Occipital lobe (tissue), 1 donor: ENCODE measurements at regions not wholly inside any gene's neighbourhood (a gene's known extent, or its start where the extent isn't known, plus 50 kb on each side); places are given as distances from the start of the nearest gene placed in this dataset.

Experiments
- DNase-seq: peaks from one replicate; lab custom pipeline; 2025; lab: John Stamatoyannopoulos, UW

GRCh38 chr2:120852200-120852815, 116.6 kb downstream of the GLI2 start:
- no peak for DNase-seq

- DNase-seq: no peak
Measured at GRCh38 chr2:120853306-120854013, 117.8 kb downstream of the GLI2 start.

GRCh38 chr2:120854014-120854620, 118.4 kb downstream of the GLI2 start:
- DNase-seq: no peak

- DNase-seq: no peak
Measured at GRCh38 chr2:120854766-120855530, 119.3 kb downstream of the GLI2 start.

GRCh38 chr2:120855855-120856405, 120.3 kb downstream of the GLI2 start:
- DNase-seq: no peak

GRCh38 chr2:120856421-120856862, 120.8 kb downstream of the GLI2 start:
- no peak for DNase-seq

GRCh38 chr2:120857422-120857821, 121.8 kb downstream of the GLI2 start:
- no peak for DNase-seq

GRCh38 chr2:120857931-120858330, 122.3 kb downstream of the GLI2 start:
- DNase-seq: no peak

- DNase-seq: peak; percentile 8
Measured at GRCh38 chr2:120858361-120859106, 122.9 kb downstream of the GLI2 start.

- DNase-seq: no peak
Measured at GRCh38 chr2:120859128-120859527, 123.5 kb downstream of the GLI2 start.

GRCh38 chr2:120859814-120860578, 124.3 kb downstream of the GLI2 start:
- DNase-seq: no peak

GRCh38 chr2:120860579-120860922, 124.9 kb downstream of the GLI2 start:
- DNase-seq: no peak

- no peak for DNase-seq
Measured at GRCh38 chr2:120861191-120861575, 125.5 kb downstream of the GLI2 start.

- DNase-seq: no peak
Measured at GRCh38 chr2:120861576-120862191, 126.0 kb downstream of the GLI2 start.

GRCh38 chr2:120862201-120863060, 126.8 kb downstream of the GLI2 start:
- no peak for DNase-seq

- DNase-seq: no peak
Measured at GRCh38 chr2:120863146-120863545, 127.5 kb downstream of the GLI2 start.

GRCh38 chr2:120863661-120864320, 128.1 kb downstream of the GLI2 start:
- no peak for DNase-seq

- DNase-seq: no peak
Measured at GRCh38 chr2:120864981-120865380, 129.3 kb downstream of the GLI2 start.
